Fibroblast of skin of right biceps (primary cell): ENCODE measurements at regions not wholly inside any gene's neighbourhood (a gene's known extent, or its start where the extent isn't known, plus 50 kb on each side); places are given as distances from the start of the nearest gene placed in this dataset.

Source experiments
- DNase-seq: peaks from one replicate; pipeline ENCODE4 v3.0.0-alpha.2; 2013

- DNase-seq = peak; percentile 35
Measured at GRCh38 chr2:120617055-120617454, 118.6 kb upstream of the GLI2 start.

GRCh38 chr2:120618830-120619229 lies 116.8 kb upstream of the GLI2 start:
- no peak for DNase-seq

GRCh38 chr2:120619579-120619978 lies 116.1 kb upstream of the GLI2 start:
- no peak for DNase-seq

- peak; percentile 61 for DNase-seq
Measured at GRCh38 chr2:120620025-120620793, 115.5 kb upstream of the GLI2 start.

DNA sequence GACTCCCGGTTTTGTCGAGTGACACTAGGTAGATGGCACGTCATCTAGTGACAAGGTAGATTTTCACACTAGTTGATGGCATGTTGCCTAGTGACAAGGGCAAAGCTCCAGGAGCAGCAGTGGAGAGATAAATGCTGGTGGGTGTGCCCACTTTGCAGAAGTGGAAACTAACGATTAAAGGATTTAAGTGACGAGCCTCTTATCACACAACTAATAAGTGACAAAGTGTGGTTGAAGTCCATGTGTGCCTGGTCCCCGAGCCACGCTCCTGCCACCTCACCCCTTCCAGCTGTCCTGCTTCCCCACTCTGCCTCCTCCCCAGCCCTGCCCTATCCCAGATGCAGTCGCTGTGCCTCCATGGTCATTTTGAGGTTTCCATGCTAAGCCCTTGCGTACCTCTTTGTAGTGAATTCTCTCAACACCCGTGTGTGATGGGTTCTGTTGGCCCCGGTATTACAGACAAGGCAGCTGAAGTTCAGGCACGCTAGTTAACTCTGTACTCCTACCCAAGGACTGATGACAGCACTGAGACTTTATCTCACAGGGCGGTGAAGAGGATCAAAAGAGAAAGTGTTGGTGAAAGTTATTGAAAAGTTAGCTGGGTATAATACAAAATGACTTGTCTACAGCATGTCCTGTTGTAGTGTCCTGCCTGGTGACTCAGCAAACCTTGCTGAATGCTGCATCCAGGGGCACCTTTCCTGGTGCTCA lies 113.4 kb upstream of the GLI2 start:
- DNase-seq = no peak

GRCh38 chr2:120622886-120623753 lies 112.5 kb upstream of the GLI2 start:
- no peak for DNase-seq

DNA sequence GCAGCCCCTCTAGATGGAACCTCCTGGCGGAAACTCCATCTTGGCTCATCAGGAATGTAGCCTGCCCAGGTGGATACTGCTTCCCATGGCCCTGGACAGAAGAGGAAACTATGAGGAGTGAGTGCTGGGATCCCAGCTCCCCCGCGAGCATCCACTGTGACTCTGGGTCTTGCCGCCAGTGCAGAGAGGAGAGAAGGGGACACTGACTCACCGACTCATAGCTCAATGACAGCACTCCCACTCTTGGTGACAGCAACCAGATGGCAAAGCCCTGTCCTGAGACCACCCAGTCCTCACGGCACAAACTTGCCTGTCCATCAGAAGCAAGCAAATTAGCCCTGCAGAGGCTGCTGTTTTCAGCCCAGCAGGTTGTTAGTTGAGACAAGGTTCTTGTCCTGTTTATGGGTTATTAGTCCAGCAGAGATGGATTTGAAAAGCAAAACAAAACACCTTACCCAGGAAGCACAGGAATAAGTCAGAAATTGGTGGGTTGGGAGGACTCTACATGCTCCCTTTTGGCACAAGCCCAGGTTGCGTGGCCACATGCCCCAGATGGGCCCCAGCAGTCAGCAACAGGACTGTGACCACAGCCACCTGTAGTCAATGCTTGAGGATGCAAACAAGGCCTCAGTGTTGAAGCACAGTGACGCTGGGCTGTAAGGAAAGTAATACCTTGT lies 111.5 kb upstream of the GLI2 start:
- no peak for DNase-seq

DNA sequence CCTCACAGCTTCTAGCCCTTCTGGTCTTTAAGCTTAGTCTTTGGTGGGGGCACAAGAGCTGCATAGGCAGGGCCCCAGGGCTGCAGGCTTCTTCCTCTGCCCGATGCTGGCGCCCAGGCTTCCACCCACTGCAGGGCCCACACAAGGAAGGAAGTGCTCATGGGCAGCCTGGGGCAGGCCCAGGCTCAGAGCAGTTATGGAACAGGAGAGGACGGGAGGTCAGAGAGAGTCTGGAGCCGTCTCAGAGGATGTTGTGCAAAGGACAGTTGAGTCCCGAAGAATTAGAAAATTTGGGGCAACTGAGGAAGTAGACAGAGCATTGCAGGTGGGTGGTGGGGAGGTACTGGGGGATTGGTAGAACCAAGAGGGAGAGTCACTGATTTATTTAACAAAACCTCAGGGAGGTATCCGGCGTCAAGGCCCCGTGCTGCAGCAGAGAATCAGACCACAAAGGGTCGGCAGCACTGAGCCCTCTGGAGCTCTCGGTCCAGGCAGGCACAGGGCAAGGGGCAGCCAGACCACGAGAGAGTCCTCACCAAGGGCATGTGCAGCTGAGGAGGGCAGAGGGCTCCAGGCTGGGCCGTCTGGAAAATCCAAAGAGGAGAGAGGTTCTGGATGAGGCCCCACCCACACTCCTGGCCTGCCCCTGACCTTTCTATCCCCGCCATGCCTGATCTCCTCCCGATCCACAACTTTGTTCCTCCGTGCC lies 110.8 kb upstream of the GLI2 start:
- DNase-seq = no peak

GRCh38 chr2:120625865-120626560 lies 109.7 kb upstream of the GLI2 start:
- DNase-seq = no peak

DNA sequence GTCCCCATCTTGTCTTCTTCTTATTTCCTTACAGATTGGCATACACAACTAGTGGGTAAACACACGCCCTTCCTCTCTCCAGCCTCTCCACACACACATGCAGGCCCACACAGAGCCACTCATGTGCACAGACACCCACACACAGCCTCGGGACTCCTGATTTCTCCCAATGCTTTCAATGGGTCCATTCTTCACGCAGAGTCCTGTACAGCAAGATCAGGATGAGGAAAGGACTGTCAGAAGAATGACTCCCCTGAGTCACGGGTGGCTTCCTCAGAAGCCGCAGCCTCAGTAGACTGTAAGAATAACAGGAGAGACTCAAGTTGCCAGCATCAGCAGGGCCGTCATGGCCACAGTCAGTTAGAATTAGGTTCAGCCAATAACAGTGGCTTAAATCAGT lies 109.1 kb upstream of the GLI2 start:
- no peak for DNase-seq

DNA sequence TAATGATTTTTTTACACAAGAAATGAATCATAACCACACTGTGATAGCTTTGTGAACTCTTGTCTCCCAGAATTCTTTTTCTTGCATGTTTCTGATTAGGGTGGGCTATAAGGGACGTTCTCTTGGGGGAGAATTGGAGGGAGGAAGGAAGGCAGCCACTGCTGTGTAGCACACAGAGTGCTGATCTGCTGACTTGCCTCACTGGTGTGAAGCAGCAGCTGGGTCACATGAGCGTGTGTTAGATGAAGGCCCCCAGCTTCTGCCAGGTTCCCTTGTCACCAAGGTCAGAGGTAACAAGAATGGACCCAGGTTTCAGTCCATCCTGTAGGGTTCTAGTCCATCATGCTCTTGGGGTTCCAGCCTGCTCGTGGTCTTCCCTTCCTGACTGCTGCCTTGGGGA lies 107.4 kb upstream of the GLI2 start:
- no peak for DNase-seq

DNA sequence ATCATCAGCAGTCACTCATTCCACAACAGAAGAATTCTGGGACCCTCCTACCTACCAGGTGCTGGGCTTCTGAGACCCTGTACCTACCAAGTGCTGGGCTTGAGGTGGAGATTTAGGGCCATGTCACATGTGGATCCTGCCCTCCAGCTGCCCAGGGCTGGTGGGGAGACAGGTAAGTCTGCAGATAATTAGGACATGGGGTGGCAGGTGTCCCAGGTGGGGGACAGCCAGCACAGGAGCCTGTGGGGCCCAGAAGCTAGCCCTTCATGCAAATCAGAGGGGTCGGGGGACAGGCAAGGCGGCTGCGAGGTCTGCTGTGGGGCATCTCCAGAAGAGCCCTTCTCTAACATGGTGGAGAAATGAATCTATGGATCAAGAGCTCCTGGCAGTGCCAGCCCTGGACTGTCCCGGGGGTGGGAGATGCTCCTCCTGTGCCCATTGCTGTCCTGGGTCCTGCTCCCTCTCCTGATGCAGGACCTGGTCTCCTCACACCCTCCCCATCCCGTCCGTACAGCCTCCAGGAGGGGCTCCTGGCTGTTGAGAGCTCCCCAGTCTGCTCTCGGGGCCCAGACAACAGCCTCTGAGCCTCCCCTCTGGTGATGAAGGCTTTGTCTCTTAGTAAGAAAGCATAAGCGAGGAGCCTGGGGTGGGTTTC lies 106.3 kb upstream of the GLI2 start:
- DNase-seq = no peak

- DNase-seq = no peak
Measured at GRCh38 chr2:120630031-120630701, 105.5 kb upstream of the GLI2 start.

DNA sequence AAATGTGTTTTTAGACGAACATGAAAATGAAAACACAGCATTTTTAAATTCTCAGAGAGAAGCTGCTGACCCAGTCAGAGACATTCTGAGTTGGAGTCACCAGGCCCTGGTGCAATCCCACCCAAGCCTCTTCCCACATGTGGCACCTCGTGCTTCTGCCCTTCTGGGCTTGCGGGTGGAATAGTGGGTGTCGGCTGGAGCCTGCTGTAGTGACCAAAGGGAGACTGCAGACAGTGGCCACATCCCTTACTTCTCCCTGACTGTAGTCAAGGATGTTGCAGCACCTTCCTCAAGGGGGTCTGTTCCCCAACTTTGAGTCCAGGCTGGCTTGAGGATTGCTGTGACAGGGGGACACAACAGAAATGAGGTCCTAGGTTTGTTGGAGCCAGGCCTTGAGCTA lies 104.4 kb upstream of the GLI2 start:
- DNase-seq = no peak

- DNase-seq = peak; percentile 29
Measured at GRCh38 chr2:120631724-120632123, 103.9 kb upstream of the GLI2 start.

GRCh38 chr2:120632796-120633646 lies 102.6 kb upstream of the GLI2 start:
- DNase-seq = no peak

GRCh38 chr2:120634533-120634932 lies 101.1 kb upstream of the GLI2 start:
- DNase-seq = no peak

GRCh38 chr2:120635146-120635545 lies 100.5 kb upstream of the GLI2 start:
- DNase-seq = no peak

DNA sequence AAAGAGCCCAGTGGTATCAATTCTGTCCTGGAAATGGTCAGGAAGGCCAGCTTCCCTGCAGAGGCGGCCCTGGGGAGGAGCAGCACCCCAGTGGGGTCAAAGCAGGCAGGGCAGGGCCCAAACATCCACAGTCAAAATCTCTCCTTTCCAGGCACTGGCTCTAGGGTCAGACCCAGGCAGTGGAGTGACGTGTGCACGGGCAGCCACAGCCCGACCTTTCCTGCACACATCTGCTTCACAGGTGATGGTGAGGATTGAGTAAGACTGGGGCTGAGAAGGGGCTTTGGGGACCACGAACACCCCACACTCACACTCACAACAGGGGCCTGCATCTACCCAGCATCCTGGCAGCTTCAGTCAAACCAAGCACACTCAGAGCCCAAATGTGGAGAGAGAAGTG lies 97.8 kb upstream of the GLI2 start:
- no peak for DNase-seq

DNA sequence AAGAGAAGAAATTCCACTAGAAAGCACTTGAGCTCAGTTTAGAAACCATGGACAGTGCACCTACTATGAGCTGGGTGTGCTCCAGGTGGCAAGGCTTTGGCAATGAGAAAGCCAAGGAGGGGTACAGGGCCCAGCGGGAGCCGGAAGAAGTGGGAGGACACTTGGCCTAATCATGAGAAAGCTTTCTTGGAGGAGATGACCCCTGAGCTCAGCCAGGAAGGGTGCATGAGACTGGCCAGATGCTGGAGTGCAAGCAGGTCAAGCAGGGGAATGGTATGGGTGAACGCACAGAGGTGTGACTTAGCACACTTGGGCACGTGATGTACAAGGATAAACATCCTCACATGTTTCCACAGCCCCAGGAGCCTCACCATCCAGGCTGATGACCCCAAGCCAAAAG lies 97.2 kb upstream of the GLI2 start:
- no peak for DNase-seq
